ENCODE measurements at regions not wholly inside any gene's neighbourhood (a gene's known extent, or its start where the extent isn't known, plus 50 kb on each side); places are given as distances from the start of the nearest gene placed in this dataset.
"Not testable (repeated sequence)": the region's sequence is repeated elsewhere in the genome, so short reads cannot be mapped to it uniquely, and the experiment has no call there.

GRCh38 chr4:52511825-52512224 lies 147.3 kb downstream of the USP46 start:
- DNase-seq (ENCODE audit: low spot score), result no peak
- Mint-ChIP-seq H3K27me3 (ENCODE audit: low read depth) (peaks cover 5% of the 10 kb centered on the region), H3K36me3 (ENCODE audit: low read depth) (no peaks in the 10 kb centered on the region), H3K4me1 (ENCODE audit: low read depth) (peaks cover 11% of the 10 kb centered on the region), H3K4me3 (ENCODE audit: unreplicated experiment) (no peak overlapping the region), H3K27ac (ENCODE audit: unreplicated experiment) (peak overlapping the region; percentile 71), H3K9me3 (ENCODE audit: low read depth) (no peaks in the 10 kb centered on the region)
- TF ChIP-seq CTCF (IDR thresholded peaks at IDR 0.05), result no peak

- peaks cover 2% of the 10 kb centered on the region for H3K27me3 Mint-ChIP-seq (ENCODE audit: low read depth)
- no peak for DNase-seq (ENCODE audit: low spot score)
- no peak overlapping the region for H3K4me3 Mint-ChIP-seq (ENCODE audit: unreplicated experiment)
- no peak for TF ChIP-seq CTCF (IDR thresholded peaks at IDR 0.05)
- H3K27ac Mint-ChIP-seq (ENCODE audit: unreplicated experiment), result no peak overlapping the region
- no peaks in the 10 kb centered on the region for H3K9me3 Mint-ChIP-seq (ENCODE audit: low read depth)
- no peaks in the 10 kb centered on the region for H3K36me3 Mint-ChIP-seq (ENCODE audit: low read depth)
- H3K4me1 Mint-ChIP-seq (ENCODE audit: low read depth), result peaks cover 11% of the 10 kb centered on the region
Observed at GRCh38 chr4:52512291-52512690, 146.8 kb downstream of the USP46 start.

- not testable (repeated sequence) for H3K9me3 Mint-ChIP-seq (ENCODE audit: low read depth); H3K4me1 Mint-ChIP-seq (ENCODE audit: low read depth); H3K27ac Mint-ChIP-seq (ENCODE audit: unreplicated experiment); H3K36me3 Mint-ChIP-seq (ENCODE audit: low read depth); DNase-seq (ENCODE audit: low spot score); H3K4me3 Mint-ChIP-seq (ENCODE audit: unreplicated experiment)
- peaks cover 11% of the 10 kb centered on the region for H3K27me3 Mint-ChIP-seq (ENCODE audit: low read depth)
Observed at GRCh38 chr4:52522093-52522492, 137.0 kb downstream of the USP46 start.

- TF ChIP-seq CTCF (IDR thresholded peaks at IDR 0.05), result peak; percentile 40
- no peaks in the 10 kb centered on the region for H3K4me1 Mint-ChIP-seq (ENCODE audit: low read depth)
- H3K27me3 Mint-ChIP-seq (ENCODE audit: low read depth), result peaks cover 9% of the 10 kb centered on the region
- H3K4me3 Mint-ChIP-seq (ENCODE audit: unreplicated experiment), result no peak overlapping the region
- H3K9me3 Mint-ChIP-seq (ENCODE audit: low read depth), result peaks cover 16% of the 10 kb centered on the region
- DNase-seq (ENCODE audit: low spot score), result no peak
- peaks cover 5% of the 10 kb centered on the region for H3K36me3 Mint-ChIP-seq (ENCODE audit: low read depth)
- H3K27ac Mint-ChIP-seq (ENCODE audit: unreplicated experiment), result no peak overlapping the region
Observed at GRCh38 chr4:52529983-52530382, 129.1 kb downstream of the USP46 start.

GRCh38 chr4:52535793-52536192 lies 123.3 kb downstream of the USP46 start:
- Mint-ChIP-seq H3K4me3 (ENCODE audit: unreplicated experiment) (no peak overlapping the region), H3K9me3 (ENCODE audit: low read depth) (peaks cover 9% of the 10 kb centered on the region), H3K27ac (ENCODE audit: unreplicated experiment) (no peak overlapping the region), H3K4me1 (ENCODE audit: low read depth) (no peaks in the 10 kb centered on the region), H3K36me3 (ENCODE audit: low read depth) (peaks cover 4% of the 10 kb centered on the region), H3K27me3 (ENCODE audit: low read depth) (peaks cover 2% of the 10 kb centered on the region)
- TF ChIP-seq CTCF (IDR thresholded peaks at IDR 0.05), result no peak
- no peak for DNase-seq (ENCODE audit: low spot score)
